ENCODE measurements at regions not wholly inside any gene's neighbourhood (a gene's known extent, or its start where the extent isn't known, plus 50 kb on each side); places are given as distances from the start of the nearest gene placed in this dataset.
"Not testable (repeated sequence)": the region's sequence is repeated elsewhere in the genome, so short reads cannot be mapped to it uniquely, and the experiment has no call there.

DNA sequence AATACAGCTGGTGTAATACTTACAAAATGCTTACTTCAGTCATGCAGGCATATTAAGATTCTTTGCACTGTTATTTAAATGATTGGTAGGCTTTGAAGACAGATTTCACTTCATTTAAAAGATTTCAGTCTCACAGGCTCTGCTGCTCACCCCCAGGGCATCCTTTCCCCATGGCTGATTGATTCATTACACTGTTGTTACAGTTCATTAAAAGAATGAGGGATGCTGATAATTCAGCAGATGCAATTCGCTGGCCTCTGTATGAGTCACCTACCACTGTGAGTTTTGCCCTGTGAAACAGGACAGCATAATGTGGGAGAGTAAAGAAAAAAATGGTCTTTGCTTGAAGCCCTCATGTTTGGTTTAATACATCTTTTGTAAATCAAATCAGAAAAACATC lies 246.9 kb downstream of the CYLC2 start:
- FAIRE-seq = no peak

- no peak for FAIRE-seq
These were observed 247.4 kb downstream of the CYLC2 start for GRCh38 chr9:103242486-103242885.

DNA sequence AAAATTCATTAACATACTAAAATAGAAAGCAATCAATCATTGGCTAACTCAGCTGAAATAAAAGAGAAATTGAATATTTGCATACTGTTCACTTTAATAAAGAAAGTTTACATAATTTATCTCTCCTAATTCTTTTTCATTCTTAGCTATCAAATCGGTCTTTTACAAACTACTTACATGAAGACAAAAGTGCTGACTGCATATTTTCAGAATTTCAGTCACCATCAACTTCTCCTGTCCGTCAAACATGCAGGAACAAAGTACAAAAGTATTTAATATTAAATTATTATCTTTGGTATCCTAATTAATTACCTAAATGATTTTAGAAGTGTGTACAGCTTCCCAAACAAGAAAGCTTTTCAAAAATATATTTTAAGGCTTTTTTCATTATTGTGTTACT lies 248.4 kb downstream of the CYLC2 start:
- FAIRE-seq = no peak

- no peak for FAIRE-seq
These were observed 250.2 kb downstream of the CYLC2 start for GRCh38 chr9:103245369-103245768.

DNA sequence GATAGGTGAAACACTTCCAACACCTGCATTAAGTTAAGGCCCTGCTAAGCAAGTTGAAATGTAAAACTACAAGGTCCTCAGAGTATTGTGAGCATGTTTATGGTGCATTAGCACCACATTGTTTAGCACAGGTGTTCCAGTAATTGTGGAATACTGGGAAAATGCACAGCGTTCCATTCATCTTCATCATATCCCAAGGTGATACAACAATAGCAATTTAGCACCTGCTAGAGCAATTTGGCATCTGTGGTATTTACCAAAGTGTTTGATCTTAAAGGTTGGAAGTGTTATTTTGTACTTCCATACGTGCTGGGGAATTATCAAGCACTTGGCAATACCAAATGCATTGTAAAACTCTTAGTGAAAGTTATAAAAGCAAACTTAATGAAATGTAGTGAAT lies 266.8 kb downstream of the CYLC2 start:
- FAIRE-seq = no peak

GRCh38 chr9:103266064-103266463 lies 270.9 kb downstream of the CYLC2 start:
- FAIRE-seq = no peak

DNA sequence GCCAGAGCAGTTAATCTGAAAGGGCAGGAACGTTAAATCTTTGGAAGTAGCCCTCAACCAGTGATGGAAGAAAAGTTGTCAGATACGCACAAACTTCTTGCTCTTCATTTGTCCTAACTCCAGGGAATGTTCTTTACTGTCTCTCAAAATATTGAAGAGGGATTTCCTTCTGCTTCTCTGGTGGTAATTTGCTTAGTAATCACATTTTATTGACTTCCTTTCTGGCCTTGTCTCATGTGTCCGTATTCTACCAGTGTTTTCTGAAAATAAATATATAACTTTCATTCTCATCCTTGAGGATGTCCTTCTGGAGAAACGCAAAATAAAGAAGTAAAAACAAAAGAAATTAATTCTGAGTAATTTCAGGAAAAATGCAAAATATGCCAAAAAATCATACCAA lies 282.1 kb downstream of the CYLC2 start:
- FAIRE-seq = no peak

GRCh38 chr9:103281126-103281525 lies 286.0 kb downstream of the CYLC2 start:
- no peak for FAIRE-seq

- FAIRE-seq = no peak
These were observed 292.2 kb downstream of the CYLC2 start for GRCh38 chr9:103287361-103287760.

- no peak for FAIRE-seq
These were observed 301.1 kb downstream of the CYLC2 start for GRCh38 chr9:103296189-103296588.

DNA sequence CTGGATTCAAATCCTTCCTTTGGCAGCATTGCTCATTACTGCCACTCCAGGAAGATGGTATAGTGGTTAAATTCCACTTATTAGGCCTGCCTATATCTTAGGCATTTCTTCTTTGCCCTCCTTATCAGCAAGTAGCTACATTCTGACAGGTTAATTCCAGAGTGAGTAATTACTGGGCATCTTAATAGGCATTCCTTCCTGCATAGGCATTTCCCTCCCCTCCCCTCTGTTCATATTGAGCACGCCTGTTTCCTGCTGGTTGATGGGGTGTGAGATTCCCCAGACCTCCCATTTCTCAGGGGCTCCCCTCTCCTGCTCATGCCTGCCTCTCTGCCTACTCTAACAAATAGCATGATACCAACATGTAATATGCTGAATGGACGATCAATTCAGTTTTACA lies 305.9 kb downstream of the CYLC2 start:
- FAIRE-seq = no peak

GRCh38 chr9:103304797-103305196 lies 309.7 kb downstream of the CYLC2 start:
- no peak for FAIRE-seq

- FAIRE-seq = no peak
These were observed 324.8 kb downstream of the CYLC2 start for GRCh38 chr9:103319979-103320378.

DNA sequence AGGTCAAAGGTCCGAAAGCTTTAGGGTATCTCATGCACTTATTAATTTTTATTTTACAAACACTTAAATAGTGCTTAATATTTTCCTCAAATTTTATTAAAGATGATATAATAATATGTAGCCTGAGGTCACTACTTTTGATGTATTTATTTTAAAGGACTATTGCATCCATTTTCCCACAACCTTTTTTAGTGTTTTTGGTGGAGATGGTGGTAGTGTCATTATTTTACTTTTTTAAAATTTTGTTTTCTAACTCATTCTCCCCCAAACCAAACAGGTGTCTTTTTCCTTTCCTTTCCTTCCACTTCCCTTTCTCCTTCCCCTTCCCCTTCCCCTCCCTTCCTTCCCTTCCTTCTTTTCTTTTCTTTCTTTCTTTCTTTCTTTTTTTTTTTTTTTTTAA lies 328.6 kb downstream of the CYLC2 start:
- FAIRE-seq = no peak

DNA sequence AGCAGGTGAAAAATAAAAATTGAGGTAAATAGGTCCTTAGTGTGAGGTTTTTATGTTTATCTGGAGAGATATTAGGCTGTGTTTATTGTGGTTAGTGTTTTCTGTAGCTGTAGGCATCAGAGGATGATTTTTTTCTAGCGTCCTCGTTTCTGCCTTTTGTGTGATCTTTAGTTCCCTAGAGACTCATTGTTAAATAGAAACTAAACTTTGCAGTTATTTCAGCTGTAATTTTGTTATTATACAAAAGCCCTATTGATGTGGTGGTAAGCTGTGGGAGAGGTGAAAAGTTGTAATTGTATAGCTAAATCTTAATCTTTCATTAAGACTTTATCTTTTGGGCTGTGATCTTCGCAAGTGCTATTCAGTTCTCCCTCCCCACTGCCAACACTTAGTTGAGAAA lies 340.3 kb downstream of the CYLC2 start:
- FAIRE-seq = no peak

GRCh38 chr9:103355000-103355399 lies 359.9 kb downstream of the CYLC2 start:
- no peak for FAIRE-seq

DNA sequence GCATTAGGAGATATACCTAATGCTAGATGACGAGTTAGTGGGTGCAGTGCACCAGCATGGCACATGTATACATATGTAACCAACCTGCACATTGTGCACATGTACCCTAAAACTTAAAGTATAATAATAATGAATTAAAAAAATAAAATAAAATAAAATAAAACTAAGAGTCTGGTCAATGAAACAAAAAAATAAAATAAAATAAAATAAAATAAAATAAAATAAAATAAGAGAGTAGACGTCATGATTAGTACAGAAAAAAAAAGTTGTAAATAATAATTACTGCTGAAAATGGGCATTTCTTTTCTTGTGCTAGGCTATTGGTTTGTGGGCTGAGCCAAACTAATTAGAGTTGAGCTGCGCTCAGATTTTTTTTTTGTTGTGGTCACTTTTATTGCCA lies 362.8 kb downstream of the CYLC2 start:
- not testable (repeated sequence) for FAIRE-seq

DNA sequence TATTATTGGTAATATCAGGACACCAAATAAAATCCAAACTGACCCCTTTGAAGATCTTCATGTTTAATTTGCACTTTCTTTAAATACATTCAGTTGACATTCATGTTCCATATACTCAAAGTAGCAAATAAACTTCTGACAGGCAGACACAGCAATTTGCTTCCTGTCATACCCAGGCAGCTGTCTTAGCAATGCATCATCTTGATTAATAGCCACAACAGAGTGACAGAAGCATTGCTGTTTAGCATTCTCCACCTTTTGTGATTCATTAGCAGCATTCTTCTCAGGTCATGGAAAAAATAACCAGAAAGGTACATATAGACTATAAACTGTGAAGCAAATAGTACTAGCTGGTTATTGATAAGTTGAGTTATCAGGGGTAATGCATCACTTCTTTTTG lies 366.8 kb downstream of the CYLC2 start:
- no peak for FAIRE-seq

GRCh38 chr9:103362986-103363385 lies 367.9 kb downstream of the CYLC2 start:
- no peak for FAIRE-seq

DNA sequence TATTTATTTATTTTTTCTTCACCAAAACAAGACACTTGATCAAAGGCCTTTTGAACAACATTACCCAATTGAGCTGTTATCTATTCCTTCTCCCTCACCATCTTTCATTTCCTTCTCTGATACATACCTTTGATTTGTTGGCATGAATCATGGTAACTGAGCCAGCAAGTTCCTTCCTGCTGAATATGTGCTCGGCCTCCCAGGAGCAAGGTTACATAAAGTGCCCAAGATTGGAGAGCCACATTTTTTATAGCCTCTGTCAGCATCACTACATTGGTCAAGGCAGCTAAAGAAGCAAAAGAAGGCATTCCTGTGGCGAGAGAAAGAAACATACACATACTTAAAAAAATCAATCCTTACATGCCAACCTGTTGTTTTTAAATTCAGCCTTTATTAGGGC lies 369.6 kb downstream of the CYLC2 start:
- FAIRE-seq = no peak

- FAIRE-seq = no peak
These were observed 376.0 kb downstream of the CYLC2 start for GRCh38 chr9:103371152-103371551.

GRCh38 chr9:103372828-103373227 lies 377.7 kb downstream of the CYLC2 start:
- FAIRE-seq = no peak

DNA sequence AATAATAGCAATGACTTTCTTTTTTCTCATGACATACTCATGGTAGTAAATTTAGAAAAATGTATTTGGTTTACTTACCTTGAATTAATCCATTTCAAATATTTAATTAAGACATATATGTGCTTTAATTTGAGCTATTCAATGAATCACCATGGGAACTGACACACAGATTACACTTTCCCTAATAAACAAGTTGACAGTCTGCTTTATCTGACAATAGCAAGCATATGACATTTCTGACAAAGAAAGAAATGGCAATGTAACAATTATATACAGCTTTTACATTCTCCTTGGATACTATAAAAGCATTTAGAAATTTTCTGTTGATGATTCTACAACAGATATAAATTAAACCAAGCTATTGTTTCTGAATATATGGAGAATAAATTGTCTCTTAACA lies 382.5 kb downstream of the CYLC2 start:
- no peak for FAIRE-seq

GRCh38 chr9:103397868-103398600 lies 402.9 kb downstream of the CYLC2 start:
- no peak for FAIRE-seq

- FAIRE-seq = peak; percentile 72
These were observed 404.4 kb downstream of the CYLC2 start for GRCh38 chr9:103399535-103399934.
